Chondrocyte (in vitro differentiated cells): ENCODE measurements at regions not wholly inside any gene's neighbourhood (a gene's known extent, or its start where the extent isn't known, plus 50 kb on each side); places are given as distances from the start of the nearest gene placed in this dataset.

Source experiments
- DNase-seq: peaks from one replicate; pipeline ENCODE4 v3.0.0; 2021; ENCODE audit warnings: mixed read lengths, low spot score
- H3K27ac Mint-ChIP-seq: one replicate; pipeline ENCODE4 v1.8.0; 2021; ENCODE audit warnings: mild to moderate bottlenecking, moderate library complexity, mixed read lengths; ENCODE audit not compliant: unreplicated experiment
- H3K27me3 Mint-ChIP-seq: 2 replicates; pipeline ENCODE4 v1.8.0; 2021; ENCODE audit warnings: low read depth, mixed read lengths
- H3K36me3 Mint-ChIP-seq: 2 replicates; pipeline ENCODE4 v1.8.0; 2021; ENCODE audit warnings: low read depth, mixed read lengths
- H3K4me1 Mint-ChIP-seq: 2 replicates; pipeline ENCODE4 v1.8.0; 2021; ENCODE audit warnings: low read depth, mild to moderate bottlenecking, mixed read lengths
- H3K4me3 Mint-ChIP-seq: one replicate; pipeline ENCODE4 v1.8.0; 2021; ENCODE audit warnings: mild to moderate bottlenecking, moderate library complexity, mixed read lengths; ENCODE audit not compliant: unreplicated experiment
- H3K9me3 Mint-ChIP-seq: 2 replicates; pipeline ENCODE4 v1.8.0; 2021; ENCODE audit warnings: low read depth, mixed read lengths
- TF ChIP-seq, protein P1 (sequence below): fragments of 200-600 bp; sonication (generic); IDR thresholded peaks from 2 replicates; pipeline ENCODE4 v1.5.0; 2021; ENCODE audit warnings: antibody characterized with exemption, mild to moderate bottlenecking, moderate library complexity

DNA sequence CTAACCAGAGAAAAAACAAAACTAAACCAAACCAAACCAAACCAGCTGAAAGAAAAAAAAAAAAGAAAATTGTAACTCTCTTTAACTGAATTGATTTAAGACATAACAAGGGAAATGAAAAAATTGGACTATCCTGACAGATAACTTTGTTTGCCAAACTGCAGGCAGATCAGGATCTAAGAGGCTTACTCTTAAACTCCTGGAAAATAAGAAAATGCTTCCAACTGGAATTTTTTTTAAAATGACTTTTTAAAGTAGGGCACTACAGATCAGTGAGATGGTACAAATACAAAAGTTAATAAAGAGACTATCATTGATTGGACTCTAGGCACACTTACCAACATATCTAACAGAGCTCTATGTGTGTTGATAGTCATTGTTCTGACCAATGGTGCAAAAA is 125.5 kb upstream of the KCNJ16 start:
- no peak overlapping the region for H3K27ac Mint-ChIP-seq

DNA sequence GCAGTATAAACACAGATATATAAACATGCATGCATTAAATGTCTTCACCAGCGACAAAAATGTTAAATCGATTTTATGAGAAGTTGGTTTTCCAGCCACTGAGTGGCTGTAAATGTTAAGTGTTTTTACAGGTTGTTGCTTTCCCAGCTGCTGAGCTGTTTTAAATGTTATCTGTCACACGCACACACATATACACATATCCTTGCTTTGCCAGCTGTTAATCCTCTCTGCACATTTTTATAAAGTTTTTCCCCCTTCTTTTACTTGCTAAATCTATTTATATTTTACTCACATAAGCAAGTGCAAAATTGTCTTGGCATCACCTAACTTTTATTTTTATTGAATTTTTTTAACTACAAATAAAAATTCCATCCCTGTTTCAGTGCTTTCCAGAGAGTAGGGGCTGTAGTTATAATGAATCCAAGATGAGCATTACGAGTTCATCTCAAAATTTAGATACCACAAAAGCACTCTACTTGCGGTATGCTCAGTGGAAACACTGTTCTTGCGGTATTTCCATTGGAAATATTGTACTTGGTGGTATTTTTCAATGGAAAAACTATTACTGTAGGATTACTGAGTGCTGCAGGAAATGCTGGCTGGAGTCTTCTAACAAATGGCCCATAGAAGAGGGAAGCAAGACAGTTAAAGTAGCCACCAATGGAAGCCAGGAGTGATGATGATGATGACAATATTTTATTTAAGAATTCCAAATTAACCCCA is 124.9 kb upstream of the KCNJ16 start:
- no peaks in the 10 kb centered on the region for H3K36me3 Mint-ChIP-seq
- no peaks in the 10 kb centered on the region for H3K27me3 Mint-ChIP-seq

More for the DNA sequence above, 125.5 kb upstream of the KCNJ16 start:
- H3K9me3 Mint-ChIP-seq, result peaks cover 4% of the 10 kb centered on the region
- TF ChIP-seq, protein P1, sequence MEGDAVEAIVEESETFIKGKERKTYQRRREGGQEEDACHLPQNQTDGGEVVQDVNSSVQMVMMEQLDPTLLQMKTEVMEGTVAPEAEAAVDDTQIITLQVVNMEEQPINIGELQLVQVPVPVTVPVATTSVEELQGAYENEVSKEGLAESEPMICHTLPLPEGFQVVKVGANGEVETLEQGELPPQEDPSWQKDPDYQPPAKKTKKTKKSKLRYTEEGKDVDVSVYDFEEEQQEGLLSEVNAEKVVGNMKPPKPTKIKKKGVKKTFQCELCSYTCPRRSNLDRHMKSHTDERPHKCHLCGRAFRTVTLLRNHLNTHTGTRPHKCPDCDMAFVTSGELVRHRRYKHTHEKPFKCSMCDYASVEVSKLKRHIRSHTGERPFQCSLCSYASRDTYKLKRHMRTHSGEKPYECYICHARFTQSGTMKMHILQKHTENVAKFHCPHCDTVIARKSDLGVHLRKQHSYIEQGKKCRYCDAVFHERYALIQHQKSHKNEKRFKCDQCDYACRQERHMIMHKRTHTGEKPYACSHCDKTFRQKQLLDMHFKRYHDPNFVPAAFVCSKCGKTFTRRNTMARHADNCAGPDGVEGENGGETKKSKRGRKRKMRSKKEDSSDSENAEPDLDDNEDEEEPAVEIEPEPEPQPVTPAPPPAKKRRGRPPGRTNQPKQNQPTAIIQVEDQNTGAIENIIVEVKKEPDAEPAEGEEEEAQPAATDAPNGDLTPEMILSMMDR, result no peak
- no peak for DNase-seq
- no peaks in the 10 kb centered on the region for H3K27me3 Mint-ChIP-seq
- H3K4me3 Mint-ChIP-seq, result no peak overlapping the region
- H3K4me1 Mint-ChIP-seq, result peaks cover 12% of the 10 kb centered on the region
- H3K36me3 Mint-ChIP-seq, result no peaks in the 10 kb centered on the region

DNA sequence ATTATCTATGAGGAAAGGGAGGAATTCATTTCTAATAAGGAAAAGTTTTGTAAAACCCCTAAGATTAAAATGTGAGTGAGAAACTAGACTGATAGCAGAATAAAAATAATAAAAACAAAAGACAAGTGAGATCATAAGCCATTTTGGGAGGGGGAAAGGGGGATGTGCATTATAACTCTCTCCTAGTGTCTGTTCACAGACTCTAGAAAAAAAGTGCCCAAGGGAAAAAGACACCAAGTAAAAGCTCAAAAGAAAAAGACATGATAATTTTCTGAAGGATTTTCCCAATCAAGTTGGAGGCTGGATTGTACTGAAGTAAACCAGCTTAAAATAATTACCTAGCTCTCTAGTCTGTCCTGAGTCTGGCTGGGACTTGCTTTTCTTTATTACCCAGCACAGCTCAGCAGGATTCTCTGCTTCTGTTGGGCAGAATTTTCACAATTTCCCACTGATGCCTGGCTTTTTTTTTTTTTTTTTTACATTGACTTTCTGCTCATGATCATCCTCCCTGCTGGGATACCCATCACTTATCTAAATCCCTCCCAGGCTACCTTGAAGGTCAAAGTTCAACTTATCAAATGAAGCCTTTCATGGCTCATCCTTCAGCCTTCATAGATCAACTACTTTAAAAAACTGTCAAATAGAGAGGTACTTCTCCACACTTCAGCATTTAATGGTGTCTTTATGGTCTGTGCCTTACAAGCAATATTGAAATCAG is 124.2 kb upstream of the KCNJ16 start:
- Mint-ChIP-seq H3K9me3 (peaks cover 4% of the 10 kb centered on the region), H3K36me3 (no peaks in the 10 kb centered on the region), H3K4me3 (no peak overlapping the region), H3K27me3 (no peaks in the 10 kb centered on the region), H3K27ac (no peak overlapping the region), H3K4me1 (peaks cover 4% of the 10 kb centered on the region)
- TF ChIP-seq, protein P1, result no peak
- DNase-seq, result no peak

More for the DNA sequence above, 124.9 kb upstream of the KCNJ16 start:
- Mint-ChIP-seq H3K9me3 (peaks cover 4% of the 10 kb centered on the region), H3K4me3 (no peak overlapping the region), H3K27ac (no peak overlapping the region), H3K4me1 (peaks cover 11% of the 10 kb centered on the region)
- TF ChIP-seq, protein P1, result no peak
- no peak for DNase-seq

DNA sequence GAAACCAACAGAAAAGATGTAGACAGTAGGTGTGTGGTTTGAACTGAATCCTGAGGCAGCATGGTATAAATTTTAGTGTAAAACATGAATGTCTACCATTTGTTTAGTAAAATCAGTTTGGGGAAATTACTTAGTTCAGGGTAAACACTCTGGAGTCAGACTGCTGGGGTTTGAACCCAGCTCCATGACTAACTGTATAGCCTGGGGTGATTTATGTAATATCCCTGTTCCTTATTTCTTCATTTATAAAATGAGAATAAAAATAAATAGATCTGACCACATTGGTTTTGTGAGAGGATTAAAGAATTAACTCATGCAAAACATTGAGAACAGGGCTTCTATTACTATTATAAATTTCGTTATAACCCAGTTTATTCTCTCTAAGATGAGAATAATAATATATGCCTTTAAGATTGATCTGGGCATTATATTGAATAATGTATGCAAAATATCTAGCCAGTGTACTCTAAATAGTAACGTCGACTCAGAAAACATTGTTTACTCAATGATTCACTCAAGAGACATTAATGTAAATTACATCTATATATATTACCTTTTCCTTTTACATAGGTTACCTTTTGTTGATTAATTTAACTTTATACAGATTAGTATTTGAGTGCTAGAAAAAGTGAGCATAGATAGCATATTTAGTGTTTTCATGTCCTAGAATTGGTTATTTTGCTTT is 120.6 kb upstream of the KCNJ16 start:
- Mint-ChIP-seq H3K36me3 (no peaks in the 10 kb centered on the region), H3K9me3 (peaks cover 4% of the 10 kb centered on the region), H3K27ac (no peak overlapping the region), H3K27me3 (peaks cover 2% of the 10 kb centered on the region), H3K4me3 (no peak overlapping the region), H3K4me1 (no peaks in the 10 kb centered on the region)
- TF ChIP-seq, protein P1, result no peak
- no peak for DNase-seq

DNA sequence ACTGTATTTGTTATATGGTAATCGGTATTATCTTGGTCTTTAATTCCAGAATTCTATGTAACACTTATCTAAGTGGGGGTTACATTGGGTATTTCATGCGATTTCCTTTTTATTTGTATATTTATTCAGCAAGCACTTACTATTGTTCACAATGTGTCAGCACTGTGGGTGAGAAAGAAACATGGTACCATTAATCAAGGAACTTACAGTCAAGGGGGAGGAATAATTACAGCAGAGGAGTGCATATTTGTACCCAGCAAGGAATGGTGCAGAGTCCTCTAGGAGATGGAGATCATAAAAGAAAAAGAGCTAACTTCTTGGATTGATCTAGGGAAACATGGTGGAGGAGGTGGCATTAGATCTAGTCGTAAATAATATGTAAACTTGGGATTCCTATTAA is 117.0 kb upstream of the KCNJ16 start:
- DNase-seq, result no peak
- H3K36me3 Mint-ChIP-seq, result no peaks in the 10 kb centered on the region
- TF ChIP-seq, protein P1, result no peak
- no peak overlapping the region for H3K4me3 Mint-ChIP-seq
- peaks cover 3% of the 10 kb centered on the region for H3K9me3 Mint-ChIP-seq
- no peak overlapping the region for H3K27ac Mint-ChIP-seq
- H3K27me3 Mint-ChIP-seq, result peaks cover 6% of the 10 kb centered on the region
- H3K4me1 Mint-ChIP-seq, result no peaks in the 10 kb centered on the region
